ENCODE measurements at regions not wholly inside any gene's neighbourhood (a gene's known extent, or its start where the extent isn't known, plus 50 kb on each side); places are given as distances from the start of the nearest gene placed in this dataset.

DNA sequence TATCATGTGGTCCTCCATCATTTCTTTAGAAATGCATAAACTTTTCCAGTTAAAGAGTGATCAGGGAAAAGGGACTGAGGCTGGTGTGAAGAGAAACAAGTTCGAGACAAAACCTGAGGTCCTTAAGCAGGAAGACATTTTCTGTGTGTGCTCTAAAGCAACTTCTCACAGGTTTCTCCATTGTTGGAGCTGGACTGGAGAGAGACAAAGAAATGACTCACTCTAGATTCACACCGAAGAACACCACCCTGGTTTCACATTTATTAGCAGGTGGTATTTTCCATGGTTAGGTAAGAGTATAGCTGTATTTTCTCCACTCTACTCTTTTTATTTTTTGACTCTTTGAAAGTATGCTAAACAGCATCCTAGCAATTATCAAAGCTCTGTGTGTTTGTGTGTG lies 736.4 kb downstream of the KCNA4 start:
- TF ChIP-seq POLR2A (IDR thresholded peaks at IDR 0.05; ENCODE audit: low read depth, low read length): no peak
- TF ChIP-seq POLR2AphosphoS5 (IDR thresholded peaks at IDR 0.05; ENCODE audit: low read depth, low read length): no peak
- TF ChIP-seq PAX5 (IDR thresholded peaks at IDR 0.05; ENCODE audit: insufficient read depth, low read length, severe bottlenecking): no peak
- TF ChIP-seq POU2F2 (IDR thresholded peaks at IDR 0.05; ENCODE audit: low read depth, low read length): no peak
- no peak for TF ChIP-seq TAF1 (IDR thresholded peaks at IDR 0.05; ENCODE audit: low read depth, low read length)
- no peak for TF ChIP-seq SPI1 (IDR thresholded peaks at IDR 0.05; ENCODE audit: low read depth, low read length)
- no peak for DNase-seq (ENCODE audit: insufficient read length, low spot score)

DNA sequence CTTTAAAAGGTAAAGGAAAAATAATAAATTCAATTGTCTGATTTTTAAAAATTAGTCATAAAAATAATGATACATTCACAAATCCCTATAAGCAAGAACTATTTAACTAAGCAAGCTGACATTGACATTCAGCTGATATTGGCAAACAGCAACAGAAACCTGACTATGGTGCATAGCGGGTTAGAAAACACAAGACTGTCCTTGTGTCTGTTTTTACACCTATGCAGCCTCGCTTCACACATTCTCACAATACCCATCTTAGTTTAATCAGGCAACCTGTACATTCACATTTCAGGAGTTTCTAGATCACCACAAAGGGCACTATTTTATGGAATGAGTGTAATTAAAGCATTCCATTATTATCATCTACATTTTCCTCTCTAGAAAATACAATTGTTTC lies 737.1 kb downstream of the KCNA4 start:
- FAIRE-seq (no peak), DNase-seq (ENCODE audit: insufficient read length, low spot score) (no peak)
- no peak for TF ChIP-seq PAX5 (IDR thresholded peaks at IDR 0.05; ENCODE audit: insufficient read depth, low read length, severe bottlenecking)
- TF ChIP-seq TAF1 (IDR thresholded peaks at IDR 0.05; ENCODE audit: low read depth, low read length): no peak
- no peak for TF ChIP-seq SPI1 (IDR thresholded peaks at IDR 0.05; ENCODE audit: low read depth, low read length)
- no peak for TF ChIP-seq POLR2A (IDR thresholded peaks at IDR 0.05; ENCODE audit: low read depth, low read length)
- no peak for TF ChIP-seq POLR2AphosphoS5 (IDR thresholded peaks at IDR 0.05; ENCODE audit: low read depth, low read length)
- no peak for TF ChIP-seq POU2F2 (IDR thresholded peaks at IDR 0.05; ENCODE audit: low read depth, low read length)

More for the DNA sequence above, 736.4 kb downstream of the KCNA4 start:
- no peak for FAIRE-seq

GRCh38 chr11:29272019-29272654 lies 744.7 kb downstream of the KCNA4 start:
- no peak for FAIRE-seq
- no peak for DNase-seq (ENCODE audit: insufficient read length, low spot score)

GRCh38 chr11:29271616-29272015 lies 745.2 kb downstream of the KCNA4 start:
- FAIRE-seq: no peak

More at GRCh38 chr11:29272019-29272654, 744.7 kb downstream of the KCNA4 start:
- TF ChIP-seq TAF1 (IDR thresholded peaks at IDR 0.05; ENCODE audit: low read depth, low read length) (no peak), PAX5 (IDR thresholded peaks at IDR 0.05; ENCODE audit: insufficient read depth, low read length, severe bottlenecking) (no peak), SPI1 (IDR thresholded peaks at IDR 0.05; ENCODE audit: low read depth, low read length) (no peak), POLR2AphosphoS5 (IDR thresholded peaks at IDR 0.05; ENCODE audit: low read depth, low read length) (no peak), POLR2A (IDR thresholded peaks at IDR 0.05; ENCODE audit: low read depth, low read length) (no peak), POU2F2 (IDR thresholded peaks at IDR 0.05; ENCODE audit: low read depth, low read length) (no peak)

DNA sequence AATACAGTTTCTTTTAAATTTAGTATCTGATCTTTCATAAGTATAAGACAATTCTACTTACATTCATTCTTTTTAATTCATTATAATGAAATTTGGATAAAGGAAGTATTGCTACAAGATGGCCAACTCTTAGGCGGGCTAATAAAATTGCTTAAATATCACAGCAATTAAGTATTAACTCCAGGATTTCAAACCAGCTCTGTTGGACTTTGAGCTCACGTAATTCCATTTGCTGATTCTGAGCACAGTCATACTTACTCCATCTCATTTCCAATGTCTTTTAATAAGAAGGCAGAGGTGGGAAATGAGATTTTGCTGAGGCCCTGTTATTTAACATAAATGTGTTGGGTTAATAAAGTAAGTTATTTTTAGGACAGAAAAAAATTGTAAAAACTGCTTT lies 748.1 kb downstream of the KCNA4 start:
- FAIRE-seq (no peak), DNase-seq (ENCODE audit: insufficient read length, low spot score) (no peak)
- TF ChIP-seq TAF1 (IDR thresholded peaks at IDR 0.05; ENCODE audit: low read depth, low read length) (no peak), PAX5 (IDR thresholded peaks at IDR 0.05; ENCODE audit: insufficient read depth, low read length, severe bottlenecking) (no peak), POLR2A (IDR thresholded peaks at IDR 0.05; ENCODE audit: low read depth, low read length) (no peak), POLR2AphosphoS5 (IDR thresholded peaks at IDR 0.05; ENCODE audit: low read depth, low read length) (no peak), SPI1 (IDR thresholded peaks at IDR 0.05; ENCODE audit: low read depth, low read length) (no peak), POU2F2 (IDR thresholded peaks at IDR 0.05; ENCODE audit: low read depth, low read length) (no peak)

More at GRCh38 chr11:29271616-29272015, 745.2 kb downstream of the KCNA4 start:
- TF ChIP-seq POLR2AphosphoS5 (IDR thresholded peaks at IDR 0.05; ENCODE audit: low read depth, low read length) (no peak), POLR2A (IDR thresholded peaks at IDR 0.05; ENCODE audit: low read depth, low read length) (no peak), PAX5 (IDR thresholded peaks at IDR 0.05; ENCODE audit: insufficient read depth, low read length, severe bottlenecking) (no peak), SPI1 (IDR thresholded peaks at IDR 0.05; ENCODE audit: low read depth, low read length) (no peak), TAF1 (IDR thresholded peaks at IDR 0.05; ENCODE audit: low read depth, low read length) (no peak), POU2F2 (IDR thresholded peaks at IDR 0.05; ENCODE audit: low read depth, low read length) (no peak)
- no peak for DNase-seq (ENCODE audit: insufficient read length, low spot score)

GRCh38 chr11:29265792-29266191 lies 751.0 kb downstream of the KCNA4 start:
- no peak for FAIRE-seq
- no peak for TF ChIP-seq TAF1 (IDR thresholded peaks at IDR 0.05; ENCODE audit: low read depth, low read length)
- TF ChIP-seq POLR2AphosphoS5 (IDR thresholded peaks at IDR 0.05; ENCODE audit: low read depth, low read length): no peak
- no peak for TF ChIP-seq POU2F2 (IDR thresholded peaks at IDR 0.05; ENCODE audit: low read depth, low read length)
- TF ChIP-seq SPI1 (IDR thresholded peaks at IDR 0.05; ENCODE audit: low read depth, low read length): no peak
- no peak for TF ChIP-seq PAX5 (IDR thresholded peaks at IDR 0.05; ENCODE audit: insufficient read depth, low read length, severe bottlenecking)
- no peak for TF ChIP-seq POLR2A (IDR thresholded peaks at IDR 0.05; ENCODE audit: low read depth, low read length)

GRCh38 chr11:29265381-29265780 lies 751.4 kb downstream of the KCNA4 start:
- DNase-seq (ENCODE audit: insufficient read length, low spot score) (no peak), FAIRE-seq (no peak)
- TF ChIP-seq POU2F2 (IDR thresholded peaks at IDR 0.05; ENCODE audit: low read depth, low read length): no peak
- TF ChIP-seq TAF1 (IDR thresholded peaks at IDR 0.05; ENCODE audit: low read depth, low read length): no peak
- no peak for TF ChIP-seq POLR2AphosphoS5 (IDR thresholded peaks at IDR 0.05; ENCODE audit: low read depth, low read length)
- TF ChIP-seq POLR2A (IDR thresholded peaks at IDR 0.05; ENCODE audit: low read depth, low read length): no peak
- no peak for TF ChIP-seq SPI1 (IDR thresholded peaks at IDR 0.05; ENCODE audit: low read depth, low read length)
- TF ChIP-seq PAX5 (IDR thresholded peaks at IDR 0.05; ENCODE audit: insufficient read depth, low read length, severe bottlenecking): no peak

More at GRCh38 chr11:29265792-29266191, 751.0 kb downstream of the KCNA4 start:
- DNase-seq (ENCODE audit: insufficient read length, low spot score): no peak

- FAIRE-seq: no peak
- TF ChIP-seq PAX5 (IDR thresholded peaks at IDR 0.05; ENCODE audit: insufficient read depth, low read length, severe bottlenecking) (no peak), POU2F2 (IDR thresholded peaks at IDR 0.05; ENCODE audit: low read depth, low read length) (no peak), TAF1 (IDR thresholded peaks at IDR 0.05; ENCODE audit: low read depth, low read length) (no peak), POLR2AphosphoS5 (IDR thresholded peaks at IDR 0.05; ENCODE audit: low read depth, low read length) (no peak), SPI1 (IDR thresholded peaks at IDR 0.05; ENCODE audit: low read depth, low read length) (no peak), POLR2A (IDR thresholded peaks at IDR 0.05; ENCODE audit: low read depth, low read length) (no peak)
Measured at GRCh38 chr11:29263971-29264682, 752.7 kb downstream of the KCNA4 start.

GRCh38 chr11:29261831-29262230 lies 755.0 kb downstream of the KCNA4 start:
- no peak for DNase-seq (ENCODE audit: insufficient read length, low spot score)
- TF ChIP-seq TAF1 (IDR thresholded peaks at IDR 0.05; ENCODE audit: low read depth, low read length) (no peak), POLR2AphosphoS5 (IDR thresholded peaks at IDR 0.05; ENCODE audit: low read depth, low read length) (no peak), POLR2A (IDR thresholded peaks at IDR 0.05; ENCODE audit: low read depth, low read length) (no peak), SPI1 (IDR thresholded peaks at IDR 0.05; ENCODE audit: low read depth, low read length) (no peak), POU2F2 (IDR thresholded peaks at IDR 0.05; ENCODE audit: low read depth, low read length) (no peak), PAX5 (IDR thresholded peaks at IDR 0.05; ENCODE audit: insufficient read depth, low read length, severe bottlenecking) (no peak)

More at GRCh38 chr11:29263971-29264682, 752.7 kb downstream of the KCNA4 start:
- DNase-seq (ENCODE audit: insufficient read length, low spot score): no peak

More at GRCh38 chr11:29261831-29262230, 755.0 kb downstream of the KCNA4 start:
- no peak for FAIRE-seq
